ENCODE measurements at regions not wholly inside any gene's neighbourhood (a gene's known extent, or its start where the extent isn't known, plus 50 kb on each side); places are given as distances from the start of the nearest gene placed in this dataset.

GRCh38 chr16:63938661-63939060 lies 1183.2 kb downstream of the CDH11 start:
- no peaks in the 10 kb centered on the region for H3K4me1 ChIP-seq
- no peak for DNase-seq
- H3K9me3 ChIP-seq, result no peaks in the 10 kb centered on the region
- 70 to 84% (median 77%) methylated on average over 4 of the region's 4 CpGs for WGBS, 5 donors
- H3K4me3 ChIP-seq, result no peak overlapping the region
- H3K27ac ChIP-seq, result no peak overlapping the region
- TF ChIP-seq POLR2A (IDR thresholded peaks at IDR 0.05) (no peak), POLR2AphosphoS5 (IDR thresholded peaks at IDR 0.05) (no peak), EP300 (IDR thresholded peaks at IDR 0.05) (no peak)
- TF ChIP-seq, protein P1, sequence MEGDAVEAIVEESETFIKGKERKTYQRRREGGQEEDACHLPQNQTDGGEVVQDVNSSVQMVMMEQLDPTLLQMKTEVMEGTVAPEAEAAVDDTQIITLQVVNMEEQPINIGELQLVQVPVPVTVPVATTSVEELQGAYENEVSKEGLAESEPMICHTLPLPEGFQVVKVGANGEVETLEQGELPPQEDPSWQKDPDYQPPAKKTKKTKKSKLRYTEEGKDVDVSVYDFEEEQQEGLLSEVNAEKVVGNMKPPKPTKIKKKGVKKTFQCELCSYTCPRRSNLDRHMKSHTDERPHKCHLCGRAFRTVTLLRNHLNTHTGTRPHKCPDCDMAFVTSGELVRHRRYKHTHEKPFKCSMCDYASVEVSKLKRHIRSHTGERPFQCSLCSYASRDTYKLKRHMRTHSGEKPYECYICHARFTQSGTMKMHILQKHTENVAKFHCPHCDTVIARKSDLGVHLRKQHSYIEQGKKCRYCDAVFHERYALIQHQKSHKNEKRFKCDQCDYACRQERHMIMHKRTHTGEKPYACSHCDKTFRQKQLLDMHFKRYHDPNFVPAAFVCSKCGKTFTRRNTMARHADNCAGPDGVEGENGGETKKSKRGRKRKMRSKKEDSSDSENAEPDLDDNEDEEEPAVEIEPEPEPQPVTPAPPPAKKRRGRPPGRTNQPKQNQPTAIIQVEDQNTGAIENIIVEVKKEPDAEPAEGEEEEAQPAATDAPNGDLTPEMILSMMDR (IDR thresholded peaks at IDR 0.05), result no peak
- intact Hi-C loops (cut with DNase I; ENCODE audit: low total_unique reads), result no loop called here
- H3K27me3 ChIP-seq, result no peaks in the 10 kb centered on the region
- no peaks in the 10 kb centered on the region for H3K36me3 ChIP-seq

GRCh38 chr16:63933841-63934240 lies 1188.0 kb downstream of the CDH11 start:
- 58 to 71% (median 63%) methylated on average over 3 of the region's 3 CpGs for WGBS, 5 donors
- H3K27me3 ChIP-seq, result no peaks in the 10 kb centered on the region
- no peak overlapping the region for H3K4me3 ChIP-seq
- no peaks in the 10 kb centered on the region for H3K4me1 ChIP-seq
- TF ChIP-seq, protein P1 (IDR thresholded peaks at IDR 0.05), result no peak
- TF ChIP-seq POLR2AphosphoS5 (IDR thresholded peaks at IDR 0.05) (no peak), POLR2A (IDR thresholded peaks at IDR 0.05) (no peak), EP300 (IDR thresholded peaks at IDR 0.05) (no peak)
- H3K9me3 ChIP-seq, result peaks cover 0 to 7% (median 0%) of the 10 kb centered on the region in 4 donors
- no peak for DNase-seq
- no peaks in the 10 kb centered on the region for H3K36me3 ChIP-seq
- intact Hi-C loops (cut with DNase I; ENCODE audit: low total_unique reads), result no loop called here
- no peak overlapping the region for H3K27ac ChIP-seq

DNA sequence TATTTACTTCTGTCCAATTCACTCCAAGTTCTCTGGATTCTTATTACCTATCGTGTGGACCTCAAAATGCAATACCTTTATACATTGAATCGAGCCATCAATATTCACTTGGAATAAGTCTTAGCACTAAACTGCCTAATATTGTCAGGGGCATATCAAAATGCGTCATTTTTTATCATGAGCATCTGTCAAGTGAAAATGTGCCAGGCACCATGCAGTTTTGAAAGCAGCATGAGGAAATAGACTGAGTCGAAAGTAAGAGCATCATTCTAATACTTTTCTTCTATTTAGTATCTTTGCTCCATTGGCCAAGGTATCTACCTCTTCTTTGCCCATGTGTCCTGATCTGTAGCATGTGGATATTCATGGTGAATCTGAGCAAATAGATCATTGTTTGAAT lies 1193.4 kb downstream of the CDH11 start:
- Histone ChIP-seq H3K9me3 (peaks cover 0 to 7% (median 0%) of the 10 kb centered on the region in 4 donors), H3K36me3 (no peaks in the 10 kb centered on the region), H3K4me1 (no peaks in the 10 kb centered on the region), H3K27ac (no peak overlapping the region), H3K27me3 (no peaks in the 10 kb centered on the region), H3K4me3 (no peak overlapping the region)
- DNase-seq, result no peak
- 78 to 93% (median 89%) methylated on average over 4 of the region's 4 CpGs for WGBS, 5 donors
- intact Hi-C loops (cut with DNase I; ENCODE audit: low total_unique reads), result no loop called here
- TF ChIP-seq POLR2A (IDR thresholded peaks at IDR 0.05) (no peak), EP300 (IDR thresholded peaks at IDR 0.05) (no peak)
- TF ChIP-seq, protein P1 (IDR thresholded peaks at IDR 0.05), result no peak

DNA sequence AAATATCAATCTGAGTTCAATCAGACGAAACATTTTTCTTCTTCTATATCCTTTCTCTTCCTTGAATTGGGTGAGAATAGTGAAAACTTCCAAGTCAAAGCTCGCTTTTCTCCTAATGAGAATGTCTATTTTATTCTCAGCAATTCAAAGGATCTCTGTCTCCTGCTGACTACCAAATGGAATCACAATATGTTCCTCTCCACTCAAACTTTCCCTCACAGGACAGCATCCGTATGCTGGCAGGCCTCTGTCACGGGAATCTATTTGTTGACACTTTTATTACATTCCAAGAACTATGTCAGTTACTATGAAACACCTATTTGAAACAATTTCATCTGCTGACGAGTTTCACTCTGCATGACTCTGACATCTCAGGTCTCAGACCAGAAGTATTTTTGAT lies 1196.6 kb downstream of the CDH11 start:
- H3K27ac ChIP-seq, result no peak overlapping the region

More for the DNA sequence above, 1196.6 kb downstream of the CDH11 start:
- Histone ChIP-seq H3K4me3 (no peak overlapping the region), H3K27me3 (no peaks in the 10 kb centered on the region), H3K9me3 (no peaks in the 10 kb centered on the region), H3K4me1 (no peaks in the 10 kb centered on the region), H3K36me3 (no peaks in the 10 kb centered on the region)
- 69 to 86% (median 71%) methylated on average over 5 of the region's 5 CpGs for WGBS, 5 donors
- DNase-seq, result no peak
- no peak for TF ChIP-seq POLR2AphosphoS5 (IDR thresholded peaks at IDR 0.05)
- TF ChIP-seq POLR2A (IDR thresholded peaks at IDR 0.05), result no peak
- TF ChIP-seq, protein P1 (IDR thresholded peaks at IDR 0.05), result no peak
- TF ChIP-seq EP300 (IDR thresholded peaks at IDR 0.05), result no peak
- intact Hi-C loops (cut with DNase I; ENCODE audit: low total_unique reads), result no loop called here

Measured in stomach (tissue), 8 donors.